ENCODE measurements at regions not wholly inside any gene's neighbourhood (a gene's known extent, or its start where the extent isn't known, plus 50 kb on each side); places are given as distances from the start of the nearest gene placed in this dataset.

DNA sequence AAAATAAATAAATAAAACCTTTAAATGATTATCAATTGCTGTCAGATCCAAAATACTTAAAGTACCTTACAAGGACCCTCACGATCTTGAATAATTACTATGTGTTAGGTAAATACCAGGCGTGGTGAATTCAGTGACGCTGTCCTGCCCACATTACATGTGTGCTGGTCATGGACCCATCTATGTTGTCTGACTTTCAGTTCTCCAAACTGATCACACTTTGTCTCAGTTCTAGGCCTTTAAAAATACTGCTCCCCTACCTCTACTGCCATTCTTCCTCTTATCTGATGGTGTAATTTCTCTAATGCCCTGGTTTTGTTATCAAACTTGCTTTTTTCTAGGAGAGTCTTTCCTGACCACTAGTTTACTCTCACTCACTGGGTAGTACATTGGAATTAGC, 520.7 kb downstream of the TRHDE start:
- Histone ChIP-seq H3K27me3 (ENCODE audit: control insufficient read depth in 3 of 3, insufficient read depth in 3 of 3, low read length in 2 of 3) (no peaks in the 10 kb centered on the region), H3K4me1 (ENCODE audit: control insufficient read depth in 5 of 5, insufficient read depth in 5 of 5, low read length in 5 of 5) (no peaks in the 10 kb centered on the region), H3K9ac (ENCODE audit: insufficient read depth in 1 of 2, low read length in 2 of 2) (no peak overlapping the region), H3K36me3 (ENCODE audit: control insufficient read depth in 4 of 4, insufficient read depth in 4 of 4, low read length in 4 of 4) (no peaks in the 10 kb centered on the region), H3K9me3 (ENCODE audit: control insufficient read depth in 4 of 4, insufficient read depth in 3 of 4, low read length in 3 of 4) (no peaks in the 10 kb centered on the region), H3K27ac (ENCODE audit: low read depth in 1 of 2, low read length in 1 of 2) (no peak overlapping the region), H3K4me3 (no peak overlapping the region)
- TF ChIP-seq, protein P1, sequence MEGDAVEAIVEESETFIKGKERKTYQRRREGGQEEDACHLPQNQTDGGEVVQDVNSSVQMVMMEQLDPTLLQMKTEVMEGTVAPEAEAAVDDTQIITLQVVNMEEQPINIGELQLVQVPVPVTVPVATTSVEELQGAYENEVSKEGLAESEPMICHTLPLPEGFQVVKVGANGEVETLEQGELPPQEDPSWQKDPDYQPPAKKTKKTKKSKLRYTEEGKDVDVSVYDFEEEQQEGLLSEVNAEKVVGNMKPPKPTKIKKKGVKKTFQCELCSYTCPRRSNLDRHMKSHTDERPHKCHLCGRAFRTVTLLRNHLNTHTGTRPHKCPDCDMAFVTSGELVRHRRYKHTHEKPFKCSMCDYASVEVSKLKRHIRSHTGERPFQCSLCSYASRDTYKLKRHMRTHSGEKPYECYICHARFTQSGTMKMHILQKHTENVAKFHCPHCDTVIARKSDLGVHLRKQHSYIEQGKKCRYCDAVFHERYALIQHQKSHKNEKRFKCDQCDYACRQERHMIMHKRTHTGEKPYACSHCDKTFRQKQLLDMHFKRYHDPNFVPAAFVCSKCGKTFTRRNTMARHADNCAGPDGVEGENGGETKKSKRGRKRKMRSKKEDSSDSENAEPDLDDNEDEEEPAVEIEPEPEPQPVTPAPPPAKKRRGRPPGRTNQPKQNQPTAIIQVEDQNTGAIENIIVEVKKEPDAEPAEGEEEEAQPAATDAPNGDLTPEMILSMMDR (IDR thresholded peaks at IDR 0.05; ENCODE audit: control extremely low read depth, extremely low read depth) = no peak
- no peak for DNase-seq
- 77 to 94% methylated on average over 3 of the region's 3 CpGs for WGBS, 2 donors
- ATAC-seq (ENCODE audit: insufficient read depth, low FRiP score) = no peak

DNA sequence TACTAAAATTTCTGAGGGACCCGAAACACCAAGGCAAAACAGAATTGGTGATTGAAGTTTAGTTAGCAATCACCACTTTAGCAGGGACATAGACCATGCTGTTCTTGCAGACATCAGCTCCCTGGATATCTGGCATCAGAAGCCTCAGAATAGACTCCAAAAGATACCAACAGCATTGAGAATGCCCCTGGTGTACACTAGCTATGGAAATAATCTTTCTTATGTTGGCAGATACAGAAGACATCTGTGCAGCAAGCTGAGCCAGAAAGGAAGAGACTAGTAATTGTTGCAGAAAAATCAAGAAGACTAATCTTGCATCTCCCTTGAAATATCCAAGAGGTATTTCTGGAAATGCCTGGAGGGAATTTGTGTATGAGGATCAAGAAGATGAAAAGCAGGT, 521.6 kb downstream of the TRHDE start:
- Histone ChIP-seq H3K27me3 (ENCODE audit: control insufficient read depth in 3 of 3, insufficient read depth in 3 of 3, low read length in 2 of 3) (no peaks in the 10 kb centered on the region), H3K4me3 (no peak overlapping the region), H3K36me3 (ENCODE audit: control insufficient read depth in 4 of 4, insufficient read depth in 4 of 4, low read length in 4 of 4) (no peaks in the 10 kb centered on the region), H3K9me3 (ENCODE audit: control insufficient read depth in 4 of 4, insufficient read depth in 3 of 4, low read length in 3 of 4) (no peaks in the 10 kb centered on the region), H3K4me1 (ENCODE audit: control insufficient read depth in 5 of 5, insufficient read depth in 5 of 5, low read length in 5 of 5) (no peaks in the 10 kb centered on the region), H3K27ac (ENCODE audit: low read depth in 1 of 2, low read length in 1 of 2) (no peak overlapping the region), H3K9ac (ENCODE audit: insufficient read depth in 1 of 2, low read length in 2 of 2) (no peak overlapping the region)
- WGBS, 2 donors = 89 to 90% methylated on average over 1 of the region's 1 CpG
- ATAC-seq (ENCODE audit: insufficient read depth, low FRiP score) (no peak), DNase-seq (no peak)
- TF ChIP-seq, protein P1 (IDR thresholded peaks at IDR 0.05; ENCODE audit: control extremely low read depth, extremely low read depth) = no peak

DNA sequence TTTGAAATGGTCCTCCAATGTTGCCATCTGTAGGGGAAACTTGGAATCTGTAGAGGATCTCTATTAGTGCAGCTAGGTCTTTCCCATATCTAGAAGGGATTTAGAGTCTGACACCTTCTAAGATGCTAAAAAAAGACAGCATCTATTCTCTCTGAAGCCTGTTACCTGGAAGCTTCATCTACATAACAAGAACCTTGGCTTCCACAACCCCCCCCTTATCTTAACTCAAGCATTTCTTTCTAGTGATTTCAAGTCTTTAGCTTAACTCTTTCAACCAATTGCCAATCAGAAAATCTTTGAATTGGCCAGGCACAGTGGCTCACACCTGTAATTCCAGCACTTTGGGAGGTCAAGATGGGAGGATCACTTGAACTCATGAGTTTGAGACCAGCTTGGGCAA, 543.3 kb downstream of the TRHDE start:
- Histone ChIP-seq H3K36me3 (ENCODE audit: control insufficient read depth in 4 of 4, insufficient read depth in 4 of 4, low read length in 4 of 4) (no peaks in the 10 kb centered on the region), H3K27me3 (ENCODE audit: control insufficient read depth in 3 of 3, insufficient read depth in 3 of 3, low read length in 2 of 3) (no peaks in the 10 kb centered on the region), H3K9me3 (ENCODE audit: control insufficient read depth in 4 of 4, insufficient read depth in 3 of 4, low read length in 3 of 4) (peaks cover 0 to 4% (median 2%) of the 10 kb centered on the region in 4 donors), H3K4me1 (ENCODE audit: control insufficient read depth in 5 of 5, insufficient read depth in 5 of 5, low read length in 5 of 5) (no peaks in the 10 kb centered on the region), H3K9ac (ENCODE audit: insufficient read depth in 1 of 2, low read length in 2 of 2) (no peak overlapping the region), H3K27ac (ENCODE audit: low read depth in 1 of 2, low read length in 1 of 2) (no peak overlapping the region), H3K4me3 (no peak overlapping the region)
- TF ChIP-seq, protein P1 (IDR thresholded peaks at IDR 0.05; ENCODE audit: control extremely low read depth, extremely low read depth) = no peak
- no peak for ATAC-seq (ENCODE audit: insufficient read depth, low FRiP score)
- DNase-seq = no peak

DNA sequence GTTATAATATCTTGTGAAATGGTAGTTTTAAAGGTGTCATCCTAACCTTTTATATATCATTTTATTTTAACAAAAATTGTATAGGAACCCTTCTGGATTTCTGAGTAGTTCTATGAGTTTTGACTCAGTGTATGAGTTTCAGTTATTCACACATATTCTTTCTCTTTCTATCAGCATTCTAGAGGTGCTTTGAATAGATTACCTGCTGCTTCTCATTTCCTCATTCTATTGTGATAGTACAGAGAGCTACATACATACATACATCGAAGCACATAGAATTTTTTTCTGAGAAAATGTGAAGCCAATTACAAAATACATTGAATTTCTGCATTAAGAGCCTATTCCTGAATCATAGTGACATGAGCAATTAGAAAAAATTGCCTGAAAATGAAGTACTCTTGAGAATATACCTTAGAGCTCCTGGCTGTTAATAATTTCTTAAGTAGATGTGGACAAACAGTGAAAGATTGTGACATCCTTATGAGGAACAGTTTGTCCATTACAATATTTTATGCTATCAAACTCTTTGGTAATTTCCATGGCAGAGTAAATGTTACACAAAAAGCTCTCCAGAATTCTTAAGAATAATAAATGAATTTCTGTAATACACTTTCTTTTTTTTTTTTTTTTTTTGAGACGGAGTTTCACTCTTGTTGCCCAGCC, 556.6 kb downstream of the TRHDE start:
- TF ChIP-seq, protein P1 (IDR thresholded peaks at IDR 0.05; ENCODE audit: control extremely low read depth, extremely low read depth) = no peak
- Histone ChIP-seq H3K4me1 (ENCODE audit: control insufficient read depth in 5 of 5, insufficient read depth in 5 of 5, low read length in 5 of 5) (no peaks in the 10 kb centered on the region), H3K36me3 (ENCODE audit: control insufficient read depth in 4 of 4, insufficient read depth in 4 of 4, low read length in 4 of 4) (no peaks in the 10 kb centered on the region), H3K4me3 (no peak overlapping the region), H3K9me3 (ENCODE audit: control insufficient read depth in 4 of 4, insufficient read depth in 3 of 4, low read length in 3 of 4) (no peaks in the 10 kb centered on the region), H3K27me3 (ENCODE audit: control insufficient read depth in 3 of 3, insufficient read depth in 3 of 3, low read length in 2 of 3) (no peaks in the 10 kb centered on the region), H3K9ac (ENCODE audit: insufficient read depth in 1 of 2, low read length in 2 of 2) (no peak overlapping the region), H3K27ac (ENCODE audit: low read depth in 1 of 2, low read length in 1 of 2) (peak overlapping the region in 1 of 2 donors; percentile 83)
- DNase-seq = no peak
- ATAC-seq (ENCODE audit: insufficient read depth, low FRiP score) = peak; percentile 68
- WGBS, 2 donors = 71 to 86% methylated on average over 2 of the region's 2 CpGs
